H9 (cell line): ENCODE measurements at regions not wholly inside any gene's neighbourhood (a gene's known extent, or its start where the extent isn't known, plus 50 kb on each side); places are given as distances from the start of the nearest gene placed in this dataset.
A peak's percentile ranks its signal among the peaks of the same experiment; 100 is the strongest.

Source experiments
- DNase-seq: peaks from one replicate; pipeline ENCODE4 v3.0.0-alpha.2; 2017
- H2AFZ ChIP-seq: one replicate; pipeline ENCODE4 v1.6.1; 2013; ENCODE audit warnings: mild to moderate bottlenecking, low read length, control low read depth, moderate library complexity
- H2AK5ac ChIP-seq: 2 replicates; pipeline ENCODE4 v1.6.1; 2013; ENCODE audit warnings: low read length, control low read depth, mixed read lengths; ENCODE audit not compliant: insufficient read length
- H2BK120ac ChIP-seq: one replicate; pipeline ENCODE4 v1.6.1; 2013; ENCODE audit warnings: low read depth, mild to moderate bottlenecking, low read length, control low read depth, inconsistent platforms; ENCODE audit not compliant: poor library complexity, severe bottlenecking
- H2BK12ac ChIP-seq: 2 replicates; pipeline ENCODE4 v1.6.1; 2013; ENCODE audit warnings: low read length, control low read depth, mixed read lengths, low read depth; ENCODE audit not compliant: insufficient read length
- H2BK15ac ChIP-seq: 2 replicates; pipeline ENCODE4 v1.6.1; 2013; ENCODE audit warnings: low read depth, low read length, control low read depth
- H2BK20ac ChIP-seq: one replicate; pipeline ENCODE4 v1.6.1; 2013; ENCODE audit warnings: low read depth, mild to moderate bottlenecking, low read length, control low read depth, inconsistent platforms; ENCODE audit not compliant: poor library complexity, severe bottlenecking
- H2BK5ac ChIP-seq: 2 replicates; pipeline ENCODE4 v1.6.1; 2013; ENCODE audit warnings: low read length, control low read depth, mixed read lengths; ENCODE audit not compliant: insufficient read length
- H3K14ac ChIP-seq: 2 replicates; pipeline ENCODE4 v1.6.1; 2013; ENCODE audit warnings: low read length, control low read depth; ENCODE audit not compliant: insufficient read depth
- H3K18ac ChIP-seq: 2 replicates; pipeline ENCODE4 v1.6.1; 2013; ENCODE audit warnings: low read depth, mild to moderate bottlenecking, mixed read lengths, low read length, control low read depth; ENCODE audit not compliant: insufficient read length
- H3K23ac ChIP-seq: 2 replicates; pipeline ENCODE4 v1.6.1; 2013; ENCODE audit warnings: low read length, control low read depth, mixed read lengths, low read depth; ENCODE audit not compliant: insufficient read length
- H3K23me2 ChIP-seq: 2 replicates; pipeline ENCODE4 v1.6.1; 2013; ENCODE audit warnings: low read depth, mild to moderate bottlenecking, mixed read lengths, low read length, control low read depth; ENCODE audit not compliant: insufficient read length, poor library complexity, severe bottlenecking
- H3K27ac ChIP-seq: 2 replicates; pipeline ENCODE4 v1.5.1; 2013; ENCODE audit warnings: low read length, control low read depth, mixed read lengths, low read depth; ENCODE audit not compliant: insufficient read length
- H3K27me3 ChIP-seq: 2 replicates; pipeline ENCODE4 v1.6.1; 2013; ENCODE audit warnings: low read length, control low read depth, inconsistent platforms; ENCODE audit not compliant: insufficient read depth
- H3K4ac ChIP-seq: 2 replicates; pipeline ENCODE4 v1.6.1; 2013; ENCODE audit warnings: low read depth, mild to moderate bottlenecking, control low read depth, inconsistent platforms, low read length, moderate library complexity
- H3K4me1 ChIP-seq: 2 replicates; pipeline ENCODE4 v1.6.1; 2013; ENCODE audit warnings: low read length, control low read depth, inconsistent platforms; ENCODE audit not compliant: insufficient read depth
- H3K4me2 ChIP-seq: 2 replicates; pipeline ENCODE4 v1.6.1; 2013; ENCODE audit warnings: low read length, control low read depth, mixed read lengths; ENCODE audit not compliant: insufficient read length, insufficient read depth
- H3K56ac ChIP-seq: 2 replicates; pipeline ENCODE4 v1.6.1; 2013; ENCODE audit warnings: low read depth, mild to moderate bottlenecking, mixed read lengths, low read length, control low read depth; ENCODE audit not compliant: insufficient read length
- H3K79me1 ChIP-seq: 2 replicates; pipeline ENCODE4 v1.6.1; 2013; ENCODE audit warnings: low read depth, mild to moderate bottlenecking, moderate library complexity, low read length, control low read depth, inconsistent platforms; ENCODE audit not compliant: insufficient read depth, poor library complexity, severe bottlenecking
- H3K79me2 ChIP-seq: 2 replicates; pipeline ENCODE4 v1.6.1; 2013; ENCODE audit warnings: low read length, control low read depth, inconsistent platforms; ENCODE audit not compliant: insufficient read depth
- H3K9ac ChIP-seq: 2 replicates; pipeline ENCODE4 v1.6.1; 2013; ENCODE audit warnings: low read length, control low read depth, mixed read lengths; ENCODE audit not compliant: insufficient read length; ENCODE audit errors: extremely low read depth
- H3K9me3 ChIP-seq: one replicate; pipeline ENCODE4 v1.6.1; 2013; ENCODE audit warnings: low read depth, low read length, inconsistent platforms; ENCODE audit not compliant: control insufficient read depth
- H3T11ph ChIP-seq: one replicate; pipeline ENCODE4 v1.6.1; 2013; ENCODE audit warnings: mild to moderate bottlenecking, low read length, control low read depth, inconsistent platforms
- H4K20me1 ChIP-seq: one replicate; pipeline ENCODE4 v1.6.1; 2013; ENCODE audit not compliant: control insufficient read depth, insufficient read length, insufficient read depth
- H4K5ac ChIP-seq: 2 replicates; pipeline ENCODE4 v1.6.1; 2013; ENCODE audit warnings: low read depth, mild to moderate bottlenecking, mixed read lengths, low read length, control low read depth; ENCODE audit not compliant: insufficient read length
- H4K8ac ChIP-seq: replicated peaks from 2 replicates; pipeline ENCODE4 v1.6.1; 2013; ENCODE audit warnings: low read length, control low read depth, mixed read lengths, low read depth; ENCODE audit not compliant: insufficient read length
- H4K91ac ChIP-seq: 2 replicates; pipeline ENCODE4 v1.6.1; 2013; ENCODE audit warnings: low read depth, mild to moderate bottlenecking, moderate library complexity, mixed read lengths, low read length, control low read depth; ENCODE audit not compliant: insufficient read length
- H3K27ac Mint-ChIP-seq, 3 experiments: 2 replicates in 2 of 3; 3 replicates in 1 of 3; pipeline ENCODE4 v1.8.0; 2020 to 2021; ENCODE audit warnings: mixed read lengths in 3 of 3, mild to moderate bottlenecking in 1 of 3, moderate library complexity in 1 of 3
- H3K27me3 Mint-ChIP-seq: 2 replicates; pipeline ENCODE4 v1.8.0; 2021; ENCODE audit warnings: low read depth, mild to moderate bottlenecking, moderate library complexity, mixed read lengths
- H3K36me3 Mint-ChIP-seq, 3 experiments: 2 replicates in 2 of 3; 3 replicates in 1 of 3; pipeline ENCODE4 v1.8.0; 2020 to 2021; ENCODE audit warnings: low read depth in 3 of 3, mixed read lengths in 3 of 3; ENCODE audit not compliant: insufficient read depth in 1 of 3
- H3K4me1 Mint-ChIP-seq, 2 experiments: 2 replicates each; pipeline ENCODE4 v1.8.0; 2020; ENCODE audit warnings: mixed read lengths in 2 of 2
- H3K4me3 Mint-ChIP-seq, 2 experiments: 2 replicates in 1 of 2; 3 replicates in 1 of 2; pipeline ENCODE4 v1.8.0; 2020 to 2021; ENCODE audit warnings: mild to moderate bottlenecking in 2 of 2, mixed read lengths in 2 of 2, moderate library complexity in 1 of 2
- H3K9me3 Mint-ChIP-seq, 2 experiments: 2 replicates in 1 of 2; 3 replicates in 1 of 2; pipeline ENCODE4 v1.8.0; 2020; ENCODE audit warnings: mild to moderate bottlenecking in 2 of 2, mixed read lengths in 2 of 2, moderate library complexity in 1 of 2
- WGBS: extraction: QIAGEN DNeasy Blood & Tissue Kit; methylation state at CpG from one replicate; pipeline ENCODE4 v1.1.7; 2013; ENCODE audit warnings: missing lambda C conversion rate, low lambda C conversion rate, mixed read lengths; ENCODE audit not compliant: insufficient read length; ENCODE audit errors: extremely low coverage; 5-methylcytosine and 5-hydroxymethylcytosine counted together
- TF ChIP-seq, protein P1 (sequence below): fragments of 200-600 bp; sonication (generic); conservative IDR thresholded peaks from 3 replicates; pipeline ENCODE4 v1.8.0; 2021; ENCODE audit warnings: antibody characterized with exemption, mild to moderate bottlenecking

DNA sequence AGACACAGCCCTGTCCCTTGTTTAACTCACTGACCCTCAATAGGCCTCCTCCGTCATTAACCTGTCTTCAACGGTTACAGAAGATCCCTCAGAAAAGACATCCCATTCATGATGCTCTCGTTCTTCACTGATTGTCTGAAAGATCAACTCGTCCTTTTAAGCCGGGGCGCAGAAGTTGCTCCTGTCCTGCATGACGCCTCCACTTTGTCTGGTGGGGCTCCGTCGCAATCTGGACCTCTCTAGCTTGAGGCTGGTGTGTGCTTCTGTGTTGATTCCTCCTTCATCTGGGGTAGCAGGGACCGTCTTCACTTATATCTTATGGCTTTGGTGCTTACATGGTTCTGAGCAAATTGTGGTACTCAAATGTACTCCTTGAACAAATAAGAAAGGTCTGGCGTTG, 766.0 kb upstream of the PCDH9 start:
- Histone ChIP-seq H3K9ac (no peak overlapping the region), H2BK5ac (no peak overlapping the region), H3K18ac (no peak overlapping the region), H3K27me3 (no peaks in the 10 kb centered on the region), H4K5ac (peak overlapping the region; percentile 72), H4K20me1 (no peaks in the 10 kb centered on the region), H3K14ac (no peak overlapping the region), H3K23me2 (no peaks in the 10 kb centered on the region), H3K4me1 (no peaks in the 10 kb centered on the region), H2BK20ac (no peak overlapping the region), H3T11ph (no peak overlapping the region), H3K56ac (no peak overlapping the region), H3K27ac (no peak overlapping the region), H2BK15ac (no peak overlapping the region), H4K91ac (no peak overlapping the region), H2BK120ac (no peak overlapping the region), H3K79me2 (no peaks in the 10 kb centered on the region), H3K23ac (no peak overlapping the region), H4K8ac (no peak overlapping the region), H3K79me1 (no peaks in the 10 kb centered on the region), H3K9me3 (no peaks in the 10 kb centered on the region), H2AK5ac (no peak overlapping the region), H3K4ac (no peak overlapping the region), H3K4me2 (no peak overlapping the region), H2AFZ (no peak overlapping the region), H2BK12ac (no peak overlapping the region)
- no peak for DNase-seq
- Mint-ChIP-seq H3K27me3 (no peaks in the 10 kb centered on the region), H3K4me1 (peaks cover 0 to 3% of the 10 kb centered on the region in 2 experiments; a peak in 2 of 4 replicates), H3K9me3 (no peaks in the 10 kb centered on the region), H3K36me3 (no peaks in the 10 kb centered on the region), H3K27ac (no peak overlapping the region; a peak in 1 of 7 replicates), H3K4me3 (no peak overlapping the region)
- no CpG with 5 or more reads among the region's 11 CpGs for WGBS
- TF ChIP-seq, protein P1, sequence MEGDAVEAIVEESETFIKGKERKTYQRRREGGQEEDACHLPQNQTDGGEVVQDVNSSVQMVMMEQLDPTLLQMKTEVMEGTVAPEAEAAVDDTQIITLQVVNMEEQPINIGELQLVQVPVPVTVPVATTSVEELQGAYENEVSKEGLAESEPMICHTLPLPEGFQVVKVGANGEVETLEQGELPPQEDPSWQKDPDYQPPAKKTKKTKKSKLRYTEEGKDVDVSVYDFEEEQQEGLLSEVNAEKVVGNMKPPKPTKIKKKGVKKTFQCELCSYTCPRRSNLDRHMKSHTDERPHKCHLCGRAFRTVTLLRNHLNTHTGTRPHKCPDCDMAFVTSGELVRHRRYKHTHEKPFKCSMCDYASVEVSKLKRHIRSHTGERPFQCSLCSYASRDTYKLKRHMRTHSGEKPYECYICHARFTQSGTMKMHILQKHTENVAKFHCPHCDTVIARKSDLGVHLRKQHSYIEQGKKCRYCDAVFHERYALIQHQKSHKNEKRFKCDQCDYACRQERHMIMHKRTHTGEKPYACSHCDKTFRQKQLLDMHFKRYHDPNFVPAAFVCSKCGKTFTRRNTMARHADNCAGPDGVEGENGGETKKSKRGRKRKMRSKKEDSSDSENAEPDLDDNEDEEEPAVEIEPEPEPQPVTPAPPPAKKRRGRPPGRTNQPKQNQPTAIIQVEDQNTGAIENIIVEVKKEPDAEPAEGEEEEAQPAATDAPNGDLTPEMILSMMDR, result no peak
